OCI-LY7 (cell line): ENCODE measurements at regions not wholly inside any gene's neighbourhood (a gene's known extent, or its start where the extent isn't known, plus 50 kb on each side); places are given as distances from the start of the nearest gene placed in this dataset.

Experiments used
- BruUV-seq: library from RNA; stranded (reverse); fragments of 400-500 nt; replicated peaks from 2 replicates; lab custom pipeline; 2021; lab: Mats Ljungman, UMichigan
- CTCF ChIA-PET: fragments of 300-600 bp; sonication (Branson Sonifier 250); formaldehyde crosslinking; loops from one replicate; lab custom pipeline; 2022; ENCODE audit warnings: antibody characterized with exemption; ENCODE audit not compliant: unreplicated experiment; lab: Charles Lee
- POLR2A ChIA-PET: fragments of 300-600 bp; sonication (Branson Sonifier 250); formaldehyde crosslinking; loops from one replicate; lab custom pipeline; 2022; ENCODE audit warnings: antibody characterized with exemption; lab: Charles Lee
- DNase-seq: peaks from one replicate; pipeline ENCODE4 v3.0.0-alpha.2; 2015; ENCODE audit warnings: low spot score
- H2AFZ ChIP-seq: fragments of 200-600 bp; sonication (generic), shearing (Covaris generic); 2 replicates; pipeline ENCODE4 v1.6.1; 2014; ENCODE audit warnings: mild to moderate bottlenecking, antibody characterized with exemption, low read length, moderate library complexity
- H3K27ac ChIP-seq: fragments of 200-600 bp; sonication (generic); 2 replicates; pipeline ENCODE4 v1.5.1; 2014; ENCODE audit warnings: mixed run types, low read depth, mild to moderate bottlenecking, moderate library complexity, low read length, inconsistent platforms; ENCODE audit not compliant: poor library complexity, severe bottlenecking
- H3K36me3 ChIP-seq: fragments of 200-600 bp; sonication (generic); 2 replicates; pipeline ENCODE4 v1.6.1; 2014; ENCODE audit warnings: mild to moderate bottlenecking, antibody characterized with exemption, low read length, moderate library complexity, mixed read lengths; ENCODE audit not compliant: insufficient read depth
- H3K4me1 ChIP-seq: fragments of 200-600 bp; sonication (generic); 2 replicates; pipeline ENCODE4 v1.5.1; 2014; ENCODE audit warnings: mild to moderate bottlenecking, low read length; ENCODE audit not compliant: insufficient read depth, poor library complexity, severe bottlenecking
- H3K4me2 ChIP-seq: fragments of 200-600 bp; sonication (generic); 2 replicates; pipeline ENCODE4 v1.6.1; 2014; ENCODE audit warnings: mild to moderate bottlenecking, low read length
- H3K4me3 ChIP-seq: fragments of 200-600 bp; sonication (generic); 2 replicates; pipeline ENCODE4 v1.5.1; 2014; ENCODE audit warnings: mild to moderate bottlenecking, low read depth, low read length; ENCODE audit not compliant: poor library complexity, severe bottlenecking
- H3K79me2 ChIP-seq: fragments of 200-600 bp; sonication (generic); 2 replicates; pipeline ENCODE4 v1.6.1; 2016; ENCODE audit warnings: low read depth, mild to moderate bottlenecking, low read length, moderate library complexity, mixed read lengths; ENCODE audit not compliant: insufficient read depth
- H3K9me2 ChIP-seq: fragments of 200-600 bp; sonication (generic); 2 replicates; pipeline ENCODE4 v1.6.1; 2016; ENCODE audit warnings: mild to moderate bottlenecking, low read length, mixed read lengths; ENCODE audit not compliant: insufficient read depth
- H3K9me3 ChIP-seq: fragments of 200-600 bp; sonication (generic); 2 replicates; pipeline ENCODE4 v1.6.1; 2014; ENCODE audit warnings: mild to moderate bottlenecking, mixed run types, low read length, mixed read lengths
- H4K20me1 ChIP-seq: fragments of 200-600 bp; sonication (generic); 2 replicates; pipeline ENCODE4 v1.6.1; 2014; ENCODE audit warnings: mild to moderate bottlenecking, antibody characterized with exemption, low read length, moderate library complexity, mixed read lengths; ENCODE audit not compliant: insufficient read depth
- EZH2phosphoT487 ChIP-seq: fragments of 200-600 bp; sonication (generic); IDR thresholded peaks from 2 replicates; pipeline ENCODE4 v1.6.1; 2018; ENCODE audit warnings: low read depth, borderline replicate concordance, mild to moderate bottlenecking, mixed run types, antibody characterized with exemption, low read length, moderate library complexity, mixed read lengths
- intact Hi-C: fragments of 100-400 bp; cut with micrococcal nuclease; formaldehyde crosslinking; loops from one replicate; pipeline ENCODE4 v1.10.0; 2022; ENCODE audit not compliant: unreplicated experiment
- TF ChIP-seq, protein P1 (sequence below): fragments of 200-600 bp; sonication (generic); conservative IDR thresholded peaks from 2 replicates; pipeline ENCODE4 v1.5.1; 2014; ENCODE audit warnings: mild to moderate bottlenecking, antibody characterized with exemption, low read length, moderate library complexity, mixed read lengths

GRCh38 chr14:61636291-61636690, 59.0 kb upstream of the HIF1A start:
- CTCF ChIA-PET: no interaction called here

DNA sequence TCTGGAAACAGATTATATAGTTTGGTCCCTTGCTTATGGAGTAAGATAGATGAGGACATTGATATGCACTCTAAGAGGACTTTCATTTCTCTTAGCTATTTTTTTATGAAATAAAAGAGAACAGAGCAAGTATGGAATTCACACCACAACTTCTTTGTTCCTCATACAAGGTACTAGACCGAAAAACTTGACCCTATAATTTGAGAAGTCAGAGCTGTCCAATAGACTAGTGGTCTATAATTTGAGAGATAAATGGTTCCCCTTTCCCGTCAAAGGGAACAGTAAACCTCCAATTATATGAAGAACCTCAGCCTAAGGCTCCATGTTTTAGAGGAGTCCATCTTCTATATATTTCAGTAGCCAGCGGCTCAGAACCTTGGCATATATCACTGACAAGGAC, 58.5 kb upstream of the HIF1A start:
- H3K4me2 ChIP-seq: no peak overlapping the region
- no peaks in the 10 kb centered on the region for H3K36me3 ChIP-seq
- no peak overlapping the region for H2AFZ ChIP-seq
- no peaks in the 10 kb centered on the region for H3K9me3 ChIP-seq
- H3K79me2 ChIP-seq: no peaks in the 10 kb centered on the region
- no peak overlapping the region for H3K27ac ChIP-seq
- H4K20me1 ChIP-seq: no peaks in the 10 kb centered on the region
- TF ChIP-seq, protein P1, sequence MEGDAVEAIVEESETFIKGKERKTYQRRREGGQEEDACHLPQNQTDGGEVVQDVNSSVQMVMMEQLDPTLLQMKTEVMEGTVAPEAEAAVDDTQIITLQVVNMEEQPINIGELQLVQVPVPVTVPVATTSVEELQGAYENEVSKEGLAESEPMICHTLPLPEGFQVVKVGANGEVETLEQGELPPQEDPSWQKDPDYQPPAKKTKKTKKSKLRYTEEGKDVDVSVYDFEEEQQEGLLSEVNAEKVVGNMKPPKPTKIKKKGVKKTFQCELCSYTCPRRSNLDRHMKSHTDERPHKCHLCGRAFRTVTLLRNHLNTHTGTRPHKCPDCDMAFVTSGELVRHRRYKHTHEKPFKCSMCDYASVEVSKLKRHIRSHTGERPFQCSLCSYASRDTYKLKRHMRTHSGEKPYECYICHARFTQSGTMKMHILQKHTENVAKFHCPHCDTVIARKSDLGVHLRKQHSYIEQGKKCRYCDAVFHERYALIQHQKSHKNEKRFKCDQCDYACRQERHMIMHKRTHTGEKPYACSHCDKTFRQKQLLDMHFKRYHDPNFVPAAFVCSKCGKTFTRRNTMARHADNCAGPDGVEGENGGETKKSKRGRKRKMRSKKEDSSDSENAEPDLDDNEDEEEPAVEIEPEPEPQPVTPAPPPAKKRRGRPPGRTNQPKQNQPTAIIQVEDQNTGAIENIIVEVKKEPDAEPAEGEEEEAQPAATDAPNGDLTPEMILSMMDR: no peak
- no peak for TF ChIP-seq EZH2phosphoT487
- H3K4me3 ChIP-seq: no peak overlapping the region
- POLR2A ChIA-PET: interaction anchor here (1.0 kb wide), 1 partner anchor 28 kb away, joined by 3 read pairs; no protein-coding TSS in a partner anchor
- CTCF ChIA-PET: no interaction called here
- intact Hi-C loops: no loop called here
- H3K4me1 ChIP-seq: peaks cover 11% of the 10 kb centered on the region
- BruUV-seq: no TSS peak
- H3K9me2 ChIP-seq: no peaks in the 10 kb centered on the region
- no peak for DNase-seq

More at GRCh38 chr14:61636291-61636690, 59.0 kb upstream of the HIF1A start:
- H2AFZ ChIP-seq: no peak overlapping the region
- no peaks in the 10 kb centered on the region for H3K9me2 ChIP-seq
- H4K20me1 ChIP-seq: no peaks in the 10 kb centered on the region
- DNase-seq: no peak
- no peaks in the 10 kb centered on the region for H3K79me2 ChIP-seq
- no peak for TF ChIP-seq EZH2phosphoT487
- TF ChIP-seq, protein P1: no peak
- H3K36me3 ChIP-seq: no peaks in the 10 kb centered on the region
- H3K27ac ChIP-seq: no peak overlapping the region
- H3K9me3 ChIP-seq: no peaks in the 10 kb centered on the region
- peaks cover 7% of the 10 kb centered on the region for H3K4me1 ChIP-seq
- BruUV-seq: no TSS peak
- H3K4me2 ChIP-seq: no peak overlapping the region
- no peak overlapping the region for H3K4me3 ChIP-seq
- intact Hi-C loops: no loop called here
- POLR2A ChIA-PET: interaction anchor here (0.5 to 1.0 kb wide), 2 partner anchors 28 to 48 kb away, joined by 3 read pairs; no protein-coding TSS in a partner anchor

DNA sequence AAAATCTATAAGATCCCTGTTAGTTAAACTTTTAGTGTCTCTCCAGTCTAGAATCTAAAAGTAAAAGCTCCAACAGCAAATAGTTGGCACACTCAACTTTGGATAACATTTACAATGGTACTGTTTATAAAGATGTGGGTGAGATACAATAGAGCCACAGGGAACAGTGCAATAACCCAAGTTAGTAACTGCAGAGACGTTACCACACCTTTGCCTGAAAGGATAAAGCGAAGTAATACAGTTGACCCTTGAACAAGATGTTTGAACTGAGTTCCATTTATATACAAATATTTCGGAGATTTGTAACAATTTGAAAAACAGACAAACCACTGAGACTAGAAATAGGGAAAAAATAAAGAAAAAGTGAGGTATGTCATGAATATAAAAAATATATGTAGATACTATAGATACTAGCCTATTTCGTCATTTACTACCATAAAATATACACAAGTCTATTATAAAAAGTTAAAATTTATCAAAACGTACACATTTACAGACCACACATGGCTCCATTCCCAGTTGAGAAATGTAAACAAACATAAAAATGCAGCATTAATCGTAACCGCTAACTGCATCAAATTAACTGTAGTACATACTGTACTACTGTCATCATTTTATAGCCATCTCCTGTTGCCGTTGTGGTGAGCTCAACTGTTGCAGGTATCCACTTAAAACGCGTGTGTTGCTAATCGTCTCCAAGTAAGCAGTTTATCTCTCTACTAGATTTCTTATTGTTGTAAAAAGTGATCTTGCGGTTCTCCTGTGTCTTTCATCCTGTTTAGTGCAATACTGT, 56.5 kb upstream of the HIF1A start:
- Histone ChIP-seq H4K20me1 (no peaks in the 10 kb centered on the region), H3K9me2 (no peaks in the 10 kb centered on the region), H3K4me1 (peaks cover 32% of the 10 kb centered on the region), H3K79me2 (no peaks in the 10 kb centered on the region), H3K4me3 (no peak overlapping the region), H3K27ac (no peak overlapping the region), H3K36me3 (no peaks in the 10 kb centered on the region), H2AFZ (no peak overlapping the region), H3K4me2 (no peak overlapping the region), H3K9me3 (no peaks in the 10 kb centered on the region)
- no TSS peak for BruUV-seq
- no peak for DNase-seq
- no peak for TF ChIP-seq EZH2phosphoT487
- TF ChIP-seq, protein P1: no peak
- intact Hi-C loops: no loop called here
- ChIA-PET CTCF (no interaction called here), POLR2A (interaction anchor here (0.9 kb wide), 1 partner anchor 19 kb away, joined by 4 read pairs; no protein-coding TSS in a partner anchor)
